Small intestine (tissue), 7 donors: ENCODE measurements at regions not wholly inside any gene's neighbourhood (a gene's known extent, or its start where the extent isn't known, plus 50 kb on each side); places are given as distances from the start of the nearest gene placed in this dataset.
"Not testable (repeated sequence)": the region's sequence is repeated elsewhere in the genome, so short reads cannot be mapped to it uniquely, and the experiment has no call there.

Experiments used
- DNase-seq, 2 donors: peaks; one replicate each; pipeline versions ENCODE4 v3.0.0 to v3.0.0-alpha.2; 2013
- FAIRE-seq: peaks from 2 replicates; lab custom pipeline; 2012; peaks lifted over from hg19 to GRCh38; lab: Jason Lieb, UNC
- H3K27ac ChIP-seq, 3 donors: one replicate each; pipeline ENCODE4 v1.5.1; 2013; ENCODE audit warnings: low read length in 2 of 3, mild to moderate bottlenecking in 2 of 3, control low read depth in 1 of 3, inconsistent platforms in 1 of 3, low read depth in 1 of 3, moderate library complexity in 1 of 3
- H3K27me3 ChIP-seq, 3 donors: one replicate each; pipeline ENCODE4 v1.6.1; 2013; ENCODE audit warnings: low read length in 3 of 3, inconsistent platforms in 1 of 3; ENCODE audit not compliant: control insufficient read depth in 3 of 3, insufficient read depth in 3 of 3
- H3K36me3 ChIP-seq, 3 donors: one replicate each; pipeline ENCODE4 v1.6.1; 2013; ENCODE audit warnings: low read length in 3 of 3, inconsistent platforms in 1 of 3, low read depth in 1 of 3, mild to moderate bottlenecking in 1 of 3, moderate library complexity in 1 of 3; ENCODE audit not compliant: control insufficient read depth in 3 of 3, insufficient read depth in 2 of 3
- H3K4me1 ChIP-seq, 3 donors: one replicate each; pipeline ENCODE4 v1.6.1; 2013; ENCODE audit warnings: low read length in 2 of 3, inconsistent platforms in 1 of 3, low read depth in 1 of 3, mild to moderate bottlenecking in 1 of 3, moderate library complexity in 1 of 3; ENCODE audit not compliant: control insufficient read depth in 3 of 3, insufficient read depth in 2 of 3
- H3K4me3 ChIP-seq, 3 donors: one replicate each; pipeline ENCODE4 v1.5.1; 2013; ENCODE audit warnings: low read length in 3 of 3, control low read depth in 1 of 3, inconsistent platforms in 1 of 3, low read depth in 1 of 3, mild to moderate bottlenecking in 1 of 3, moderate library complexity in 1 of 3
- H3K9me3 ChIP-seq, 2 donors: one replicate each; pipeline ENCODE4 v1.6.1; 2013; ENCODE audit warnings: low read depth in 1 of 2, low read length in 1 of 2; ENCODE audit not compliant: control insufficient read depth in 2 of 2, insufficient read depth in 1 of 2
- WGBS, 3 donors: extraction: QIAGEN DNeasy Blood & Tissue Kit; methylation state at CpG; one replicate each; pipeline ENCODE4 v1.1.7; 2013; 5-methylcytosine and 5-hydroxymethylcytosine counted together
- donor health status: healthy with polysubstance abuse.
- donor health status: control.
- donor health status: control.
- donor health status: Bipolar disorder and iron deficiency.
- donor health status: healthy.

GRCh38 chr3:168952551-168952950, 711.0 kb downstream of the MECOM start:
- H3K36me3 ChIP-seq = no peaks in the 10 kb centered on the region
- FAIRE-seq = no peak
- no peaks in the 10 kb centered on the region for H3K27me3 ChIP-seq
- DNase-seq = peak in 1 of 2 donors; percentile 34
- H3K27ac ChIP-seq = no peak overlapping the region
- no peak overlapping the region for H3K4me3 ChIP-seq
- no peaks in the 10 kb centered on the region for H3K9me3 ChIP-seq
- WGBS, 3 donors = 37 to 45% (median 42%) methylated on average over 4 of the region's 4 CpGs
- H3K4me1 ChIP-seq = no peaks in the 10 kb centered on the region

- H3K9me3 ChIP-seq = no peaks in the 10 kb centered on the region
- no peaks in the 10 kb centered on the region for H3K36me3 ChIP-seq
- 77 to 88% (median 80%) methylated on average over 3 of the region's 3 CpGs for WGBS, 3 donors
- H3K4me3 ChIP-seq = no peak overlapping the region
- FAIRE-seq = no peak
- H3K27me3 ChIP-seq = no peaks in the 10 kb centered on the region
- no peak overlapping the region for H3K27ac ChIP-seq
- DNase-seq = no peak
- no peaks in the 10 kb centered on the region for H3K4me1 ChIP-seq
Observed at GRCh38 chr3:168951884-168952283, 711.6 kb downstream of the MECOM start.

- Histone ChIP-seq H3K27me3 (no peaks in the 10 kb centered on the region), H3K27ac (no peak overlapping the region), H3K36me3 (no peaks in the 10 kb centered on the region), H3K4me1 (no peaks in the 10 kb centered on the region), H3K9me3 (no peaks in the 10 kb centered on the region), H3K4me3 (no peak overlapping the region)
- DNase-seq = peak in 1 of 2 donors; percentile 15
- 55 to 73% (median 58%) methylated on average over 4 of the region's 4 CpGs for WGBS, 3 donors
- FAIRE-seq = no peak
Observed at GRCh38 chr3:168951368-168951767, 712.1 kb downstream of the MECOM start.

- FAIRE-seq = no peak
Observed at GRCh38 chr3:168950622-168951021, 712.9 kb downstream of the MECOM start.

GRCh38 chr3:168939651-168940238, 723.8 kb downstream of the MECOM start:
- WGBS, 3 donors = 77 to 89% (median 86%) methylated on average over 1 of the region's 1 CpG
- FAIRE-seq (no peak), DNase-seq (no peak)

More at GRCh38 chr3:168950622-168951021, 712.9 kb downstream of the MECOM start:
- no peak overlapping the region for H3K4me3 ChIP-seq
- no peaks in the 10 kb centered on the region for H3K4me1 ChIP-seq
- DNase-seq = no peak
- H3K9me3 ChIP-seq = no peaks in the 10 kb centered on the region
- no peaks in the 10 kb centered on the region for H3K36me3 ChIP-seq
- WGBS, 3 donors = 30 to 53% (median 38%) methylated on average over 1 of the region's 1 CpG
- no peak overlapping the region for H3K27ac ChIP-seq
- no peaks in the 10 kb centered on the region for H3K27me3 ChIP-seq

GRCh38 chr3:168933614-168934013, 729.9 kb downstream of the MECOM start:
- no peak for DNase-seq
- Histone ChIP-seq H3K36me3 (no peaks in the 10 kb centered on the region), H3K9me3 (peaks cover 0 to 19% of the 10 kb centered on the region in 2 donors), H3K27ac (no peak overlapping the region), H3K27me3 (no peaks in the 10 kb centered on the region), H3K4me1 (no peaks in the 10 kb centered on the region), H3K4me3 (no peak overlapping the region)
- no peak for FAIRE-seq
- WGBS, 3 donors = 78 to 84% (median 79%) methylated on average over 5 of the region's 5 CpGs

More at GRCh38 chr3:168939651-168940238, 723.8 kb downstream of the MECOM start:
- no peak overlapping the region for H3K27ac ChIP-seq
- no peaks in the 10 kb centered on the region for H3K36me3 ChIP-seq
- no peaks in the 10 kb centered on the region for H3K4me1 ChIP-seq
- H3K9me3 ChIP-seq = peaks cover 0 to 4% of the 10 kb centered on the region in 2 donors
- H3K27me3 ChIP-seq = no peaks in the 10 kb centered on the region
- H3K4me3 ChIP-seq = no peak overlapping the region

- not testable (repeated sequence) for FAIRE-seq, H3K4me3 ChIP-seq, H3K27me3 ChIP-seq, H3K36me3 ChIP-seq, H3K4me1 ChIP-seq, H3K27ac ChIP-seq, DNase-seq
- peaks cover 0 to 15% of the 10 kb centered on the region in 2 donors for H3K9me3 ChIP-seq
- 51 to 92% (median 52%) methylated on average over 3 of the region's 3 CpGs for WGBS, 3 donors
Observed at GRCh38 chr3:168929997-168930396, 733.5 kb downstream of the MECOM start.

GRCh38 chr3:168926426-168926825, 737.1 kb downstream of the MECOM start:
- Histone ChIP-seq H3K27ac (no peak overlapping the region), H3K36me3 (no peaks in the 10 kb centered on the region), H3K9me3 (peaks cover 0 to 3% of the 10 kb centered on the region in 2 donors), H3K27me3 (no peaks in the 10 kb centered on the region), H3K4me1 (peaks cover 0 to 7% (median 0%) of the 10 kb centered on the region in 3 donors), H3K4me3 (no peak overlapping the region)
- FAIRE-seq (no peak), DNase-seq (peak; percentile 8 to 9)
- 12 to 66% (median 23%) methylated on average over 1 of the region's 1 CpG for WGBS, 3 donors

- H3K9me3 ChIP-seq = no peaks in the 10 kb centered on the region
- no peaks in the 10 kb centered on the region for H3K36me3 ChIP-seq
- no peaks in the 10 kb centered on the region for H3K27me3 ChIP-seq
- DNase-seq = no peak
- no peak overlapping the region for H3K4me3 ChIP-seq
- H3K4me1 ChIP-seq = peaks cover 0 to 7% (median 0%) of the 10 kb centered on the region in 3 donors
- no peak overlapping the region for H3K27ac ChIP-seq
- WGBS, 3 donors = 86 to 94% (median 90%) methylated on average over 1 of the region's 1 CpG
- no peak for FAIRE-seq
Observed at GRCh38 chr3:168925568-168925967, 737.9 kb downstream of the MECOM start.
